ENCODE measurements at regions not wholly inside any gene's neighbourhood (a gene's known extent, or its start where the extent isn't known, plus 50 kb on each side); places are given as distances from the start of the nearest gene placed in this dataset.

DNA sequence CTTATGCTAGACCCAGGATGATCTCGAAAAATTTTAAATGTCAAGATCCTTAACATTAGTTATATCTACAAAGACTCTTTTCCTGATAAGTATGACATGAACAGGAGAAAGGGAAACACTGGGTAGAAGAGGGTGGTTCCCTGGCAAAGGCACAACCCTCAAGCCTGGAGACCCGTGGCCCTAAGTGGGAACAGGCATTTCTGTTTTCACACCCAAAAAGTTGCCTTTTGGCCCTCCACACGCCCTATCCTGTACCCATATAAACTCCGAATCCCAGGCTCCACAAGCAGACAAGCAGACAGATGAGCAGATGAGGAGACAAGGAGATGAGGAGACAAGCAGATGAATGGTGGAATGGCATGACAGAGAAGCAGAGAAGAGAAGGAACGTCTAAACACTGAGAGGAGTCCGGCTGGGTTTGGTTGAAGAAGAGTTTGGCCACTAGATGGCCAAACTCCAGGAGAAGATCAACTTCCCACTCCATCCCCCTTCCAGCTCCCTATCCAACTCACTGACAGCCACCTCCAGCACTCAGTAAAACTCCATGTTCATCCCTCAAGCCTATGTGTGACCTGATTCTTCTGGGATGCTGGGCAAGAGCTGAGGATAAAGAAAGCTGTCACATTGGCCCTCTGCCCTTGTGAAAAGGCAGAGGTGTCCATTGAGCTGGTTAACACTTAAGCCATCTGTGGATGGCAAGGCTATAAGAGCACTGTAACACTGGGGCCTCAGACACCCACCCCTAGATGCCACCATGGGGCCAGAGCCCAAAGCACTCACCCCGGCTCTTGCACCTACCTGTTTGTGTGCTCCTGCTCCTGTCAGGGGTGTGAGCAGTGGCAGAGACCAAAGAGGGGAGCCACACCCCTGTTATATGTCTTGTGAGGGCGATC lies 139.6 kb upstream of the FAM20A start:
- Mint-ChIP-seq H3K4me1 (ENCODE audit: low read depth) (no peaks in the 10 kb centered on the region), H3K4me3 (no peak overlapping the region), H3K27me3 (ENCODE audit: low read depth) (peaks cover 25% of the 10 kb centered on the region), H3K27ac (no peak overlapping the region), H3K36me3 (ENCODE audit: low read depth) (no peaks in the 10 kb centered on the region), H3K9me3 (no peaks in the 10 kb centered on the region)
- DNase-seq (ENCODE audit: low spot score): no peak

DNA sequence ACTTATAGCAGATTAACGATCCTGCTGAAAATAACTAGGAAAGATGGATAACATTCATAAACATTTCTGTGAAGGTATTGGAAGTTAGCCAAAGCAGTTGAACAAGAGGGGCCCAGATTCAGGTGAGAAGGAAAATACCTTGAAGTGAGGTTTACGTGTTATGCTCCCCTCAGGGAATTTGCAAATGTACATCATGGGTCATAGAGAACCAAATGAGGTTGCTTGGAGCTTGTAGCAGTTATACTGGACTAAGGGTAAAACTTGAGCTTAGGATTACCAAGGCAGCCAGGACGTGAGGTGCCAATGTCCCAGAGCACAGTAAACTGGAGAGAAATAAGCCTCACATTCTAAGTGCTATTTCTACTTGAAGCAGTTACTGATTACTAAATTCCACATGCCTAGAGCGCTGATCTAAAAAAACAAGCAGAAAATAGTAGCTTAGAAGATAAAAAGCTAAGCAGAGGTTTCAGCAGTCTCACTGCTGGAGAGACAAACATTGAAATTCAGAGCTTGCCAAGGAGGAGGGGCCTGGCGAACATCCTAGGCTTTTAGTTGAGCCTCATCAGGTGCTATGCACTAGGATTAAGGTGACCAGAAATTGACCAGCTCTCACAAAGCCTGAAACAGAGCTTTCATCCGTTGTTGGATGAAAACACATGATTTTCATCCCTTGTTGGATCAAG lies 136.7 kb upstream of the FAM20A start:
- no peak overlapping the region for H3K27ac Mint-ChIP-seq
- DNase-seq (ENCODE audit: low spot score): no peak
- no peaks in the 10 kb centered on the region for H3K36me3 Mint-ChIP-seq (ENCODE audit: low read depth)
- no peak overlapping the region for H3K4me3 Mint-ChIP-seq
- peaks cover 14% of the 10 kb centered on the region for H3K27me3 Mint-ChIP-seq (ENCODE audit: low read depth)
- H3K4me1 Mint-ChIP-seq (ENCODE audit: low read depth): no peaks in the 10 kb centered on the region
- H3K9me3 Mint-ChIP-seq: no peaks in the 10 kb centered on the region

DNA sequence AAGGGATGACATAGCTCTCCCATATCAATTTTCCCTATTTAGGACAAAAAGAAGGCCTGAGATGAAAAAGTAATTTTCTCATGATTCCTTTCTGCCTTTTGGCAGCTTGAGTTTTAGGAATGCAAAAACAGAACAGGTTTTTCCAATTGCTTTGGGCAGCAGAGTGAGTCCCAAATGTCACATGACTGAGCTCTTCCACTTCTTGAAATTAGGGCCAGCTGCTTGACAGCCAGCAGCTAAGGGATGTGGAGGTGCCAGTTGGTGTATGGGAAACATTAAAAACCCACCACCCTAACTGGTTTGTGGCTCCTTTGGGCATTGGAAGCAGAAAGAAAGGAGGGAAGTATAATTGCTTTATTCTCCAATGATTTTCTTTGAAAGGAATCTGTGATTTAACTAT lies 133.8 kb upstream of the FAM20A start:
- no peak overlapping the region for H3K4me3 Mint-ChIP-seq
- DNase-seq (ENCODE audit: low spot score): no peak
- H3K27me3 Mint-ChIP-seq (ENCODE audit: low read depth): peaks cover 6% of the 10 kb centered on the region
- no peaks in the 10 kb centered on the region for H3K36me3 Mint-ChIP-seq (ENCODE audit: low read depth)
- no peaks in the 10 kb centered on the region for H3K9me3 Mint-ChIP-seq
- H3K27ac Mint-ChIP-seq: no peak overlapping the region
- H3K4me1 Mint-ChIP-seq (ENCODE audit: low read depth): no peaks in the 10 kb centered on the region

DNA sequence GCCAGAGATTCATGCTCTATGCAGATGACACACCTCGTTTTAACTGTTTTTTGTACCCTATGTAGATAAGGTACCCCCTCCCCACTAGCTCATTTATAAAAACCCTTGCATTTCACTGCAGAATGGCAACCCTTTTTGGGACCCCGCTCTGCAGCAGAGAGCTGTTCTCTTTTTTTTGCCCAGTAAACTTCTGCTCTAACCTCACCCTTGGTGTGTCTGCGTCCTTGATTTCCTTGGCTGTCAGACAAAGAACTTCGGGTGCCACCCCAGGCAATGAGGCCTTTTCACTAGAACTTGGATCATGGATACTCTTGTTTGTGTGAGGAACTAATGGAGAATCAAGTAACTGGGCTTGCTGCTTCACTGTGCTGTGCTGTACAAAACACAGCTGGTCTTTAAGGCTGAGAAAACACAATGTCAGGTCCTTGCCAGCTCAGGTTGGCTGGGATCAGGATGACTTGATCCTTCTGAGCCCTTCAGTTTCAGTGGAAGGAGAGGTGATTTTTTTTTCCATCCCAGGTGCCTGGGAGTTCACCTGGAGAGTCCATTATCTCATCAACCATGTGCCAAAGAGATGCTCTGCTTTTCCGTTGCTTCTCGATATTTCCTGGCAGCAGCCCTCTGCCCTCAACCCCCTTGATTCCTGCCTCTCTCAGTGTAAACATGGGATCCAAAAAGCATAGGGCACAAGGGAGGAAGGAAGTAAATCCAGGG lies 133.2 kb upstream of the FAM20A start:
- H3K4me1 Mint-ChIP-seq (ENCODE audit: low read depth): no peaks in the 10 kb centered on the region
- H3K4me3 Mint-ChIP-seq: no peak overlapping the region
- no peak for DNase-seq (ENCODE audit: low spot score)
- H3K36me3 Mint-ChIP-seq (ENCODE audit: low read depth): no peaks in the 10 kb centered on the region
- H3K27me3 Mint-ChIP-seq (ENCODE audit: low read depth): peaks cover 6% of the 10 kb centered on the region
- H3K27ac Mint-ChIP-seq: no peak overlapping the region
- H3K9me3 Mint-ChIP-seq: no peaks in the 10 kb centered on the region

DNA sequence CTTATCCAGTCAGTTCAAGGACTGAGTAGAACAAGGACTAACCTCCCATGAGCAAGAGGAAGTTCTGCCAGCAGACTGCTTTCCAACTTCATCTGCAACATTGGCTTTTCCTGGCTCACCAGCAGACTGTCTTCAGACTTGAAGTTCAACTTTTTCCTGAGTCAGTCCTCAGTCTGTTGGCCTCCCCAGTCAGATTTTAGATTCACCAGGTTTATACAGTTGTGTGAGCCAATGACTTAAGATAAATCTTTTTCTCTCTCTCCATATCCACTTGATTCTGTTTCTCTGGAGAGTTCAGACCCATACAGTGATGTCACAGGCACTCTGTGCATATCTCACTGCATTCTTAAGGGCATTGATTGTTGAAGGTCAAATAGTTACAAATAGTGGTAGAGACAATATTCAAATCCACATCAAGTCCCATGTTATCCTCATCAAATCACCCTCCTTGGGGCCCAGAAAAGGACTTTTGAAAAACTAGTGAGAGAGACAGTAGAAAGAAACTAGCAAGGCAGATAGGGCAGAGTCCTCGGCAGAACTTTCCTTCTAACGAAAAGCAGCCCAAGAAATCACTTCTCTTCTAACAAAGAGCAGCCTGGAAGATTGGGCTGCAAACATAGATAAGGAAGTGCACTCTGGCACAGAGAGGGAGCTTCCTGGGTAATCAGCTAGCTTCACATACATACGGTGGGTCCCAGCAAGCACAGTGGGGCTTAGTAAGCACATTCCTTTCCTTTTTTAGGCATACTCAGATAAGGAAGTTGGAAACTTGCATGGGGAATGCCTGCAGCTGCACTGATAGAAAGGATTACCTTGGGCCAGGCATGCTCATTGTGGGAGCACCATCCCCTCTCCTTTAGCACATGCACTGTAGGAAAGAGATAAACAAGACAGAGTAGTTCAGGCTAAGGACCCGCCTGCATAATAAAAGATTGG lies 132.3 kb upstream of the FAM20A start:
- Mint-ChIP-seq H3K27me3 (ENCODE audit: low read depth) (peaks cover 6% of the 10 kb centered on the region), H3K27ac (no peak overlapping the region), H3K36me3 (ENCODE audit: low read depth) (no peaks in the 10 kb centered on the region), H3K9me3 (no peaks in the 10 kb centered on the region), H3K4me1 (ENCODE audit: low read depth) (no peaks in the 10 kb centered on the region), H3K4me3 (no peak overlapping the region)
- no peak for DNase-seq (ENCODE audit: low spot score)

DNA sequence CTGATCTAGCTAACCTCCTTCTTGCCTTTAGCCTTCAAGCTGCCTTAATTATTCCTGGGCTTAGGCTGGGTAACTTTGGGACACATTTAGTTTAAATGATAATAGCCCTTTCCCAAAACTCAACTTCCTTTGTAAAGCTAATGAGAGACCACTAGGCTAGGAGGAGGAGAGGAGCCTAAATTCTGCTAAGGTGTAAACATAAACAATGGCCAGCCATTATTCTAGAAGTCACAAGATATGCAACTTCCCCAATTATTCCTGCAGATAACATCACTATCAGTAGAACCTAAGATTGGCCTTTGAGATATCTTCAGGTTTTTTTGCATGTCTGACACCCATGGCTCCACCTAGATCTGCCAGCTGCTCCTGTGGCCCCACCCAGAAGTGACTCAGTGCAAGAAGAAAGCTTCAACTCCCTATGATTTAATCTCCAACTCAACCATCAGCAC lies 131.2 kb upstream of the FAM20A start:
- Mint-ChIP-seq H3K4me1 (ENCODE audit: low read depth) (no peaks in the 10 kb centered on the region), H3K9me3 (no peaks in the 10 kb centered on the region), H3K27ac (no peak overlapping the region), H3K4me3 (no peak overlapping the region), H3K27me3 (ENCODE audit: low read depth) (peaks cover 3% of the 10 kb centered on the region), H3K36me3 (ENCODE audit: low read depth) (no peaks in the 10 kb centered on the region)
- DNase-seq (ENCODE audit: low spot score): no peak

DNA sequence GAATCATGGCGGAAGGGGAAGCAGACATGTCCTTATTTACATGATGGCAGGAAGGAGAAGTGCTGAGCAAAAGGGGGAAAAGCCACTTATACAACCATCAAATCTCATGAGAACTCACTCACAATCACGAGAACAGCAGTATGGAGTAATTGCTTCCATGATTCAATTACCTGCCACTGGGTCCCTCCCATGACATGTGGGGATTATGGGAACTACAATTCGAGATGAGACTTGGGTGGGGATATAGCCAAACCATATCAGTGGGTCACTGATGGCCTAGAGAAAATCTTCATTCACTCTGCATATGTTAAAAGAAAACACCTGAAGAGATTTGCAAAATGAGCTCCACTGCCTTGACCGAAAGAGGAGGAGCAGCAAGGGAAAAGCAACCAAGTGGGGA lies 130.3 kb upstream of the FAM20A start:
- Mint-ChIP-seq H3K9me3 (no peaks in the 10 kb centered on the region), H3K4me1 (ENCODE audit: low read depth) (no peaks in the 10 kb centered on the region), H3K36me3 (ENCODE audit: low read depth) (no peaks in the 10 kb centered on the region), H3K4me3 (no peak overlapping the region), H3K27me3 (ENCODE audit: low read depth) (no peaks in the 10 kb centered on the region), H3K27ac (no peak overlapping the region)
- DNase-seq (ENCODE audit: low spot score): no peak

DNA sequence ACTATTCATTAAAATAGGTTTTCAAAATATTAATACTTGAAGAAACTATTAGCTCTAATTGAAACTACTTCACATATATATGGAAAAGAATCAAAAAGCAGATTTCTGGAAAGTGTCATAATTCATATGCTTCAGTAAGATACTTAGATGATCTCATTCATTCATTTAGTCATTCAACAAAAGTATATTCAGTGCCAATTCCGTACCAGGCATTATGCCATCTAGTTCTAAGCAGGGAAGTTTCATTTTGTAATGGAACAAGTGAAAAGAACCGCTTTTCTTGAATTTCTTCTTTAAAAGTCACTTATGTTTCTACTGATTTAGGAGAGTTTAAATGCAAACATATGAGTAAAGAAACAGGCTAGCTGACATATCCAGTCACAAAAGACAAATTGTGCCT lies 118.3 kb upstream of the FAM20A start:
- H3K36me3 Mint-ChIP-seq (ENCODE audit: low read depth): no peaks in the 10 kb centered on the region
- H3K27ac Mint-ChIP-seq: no peak overlapping the region
- H3K4me3 Mint-ChIP-seq: no peak overlapping the region
- H3K9me3 Mint-ChIP-seq: no peaks in the 10 kb centered on the region
- no peak for DNase-seq (ENCODE audit: low spot score)
- H3K4me1 Mint-ChIP-seq (ENCODE audit: low read depth): no peaks in the 10 kb centered on the region
- H3K27me3 Mint-ChIP-seq (ENCODE audit: low read depth): peaks cover 3% of the 10 kb centered on the region

DNA sequence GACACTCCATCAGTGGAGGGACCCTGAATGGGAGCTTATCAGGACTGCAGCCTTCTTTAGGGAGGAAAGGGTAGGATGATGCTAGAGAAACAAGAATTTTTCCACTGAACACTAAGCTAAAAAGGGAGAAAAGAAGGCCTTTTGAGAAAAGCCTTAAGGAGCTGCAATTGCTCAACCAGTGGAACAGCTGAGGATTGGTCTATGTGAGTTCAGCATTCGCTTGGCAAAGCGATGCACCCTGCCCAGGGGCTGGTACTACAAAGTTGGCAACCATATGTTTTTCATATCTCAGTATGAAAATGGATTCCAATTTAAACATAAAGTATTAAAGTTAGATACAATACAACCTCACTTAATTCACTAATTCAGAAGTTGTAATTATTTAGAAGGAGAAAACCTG lies 117.8 kb upstream of the FAM20A start:
- H3K27me3 Mint-ChIP-seq (ENCODE audit: low read depth): peaks cover 3% of the 10 kb centered on the region
- no peaks in the 10 kb centered on the region for H3K36me3 Mint-ChIP-seq (ENCODE audit: low read depth)
- H3K4me3 Mint-ChIP-seq: no peak overlapping the region
- no peak for DNase-seq (ENCODE audit: low spot score)
- H3K27ac Mint-ChIP-seq: no peak overlapping the region
- no peaks in the 10 kb centered on the region for H3K4me1 Mint-ChIP-seq (ENCODE audit: low read depth)
- no peaks in the 10 kb centered on the region for H3K9me3 Mint-ChIP-seq

DNA sequence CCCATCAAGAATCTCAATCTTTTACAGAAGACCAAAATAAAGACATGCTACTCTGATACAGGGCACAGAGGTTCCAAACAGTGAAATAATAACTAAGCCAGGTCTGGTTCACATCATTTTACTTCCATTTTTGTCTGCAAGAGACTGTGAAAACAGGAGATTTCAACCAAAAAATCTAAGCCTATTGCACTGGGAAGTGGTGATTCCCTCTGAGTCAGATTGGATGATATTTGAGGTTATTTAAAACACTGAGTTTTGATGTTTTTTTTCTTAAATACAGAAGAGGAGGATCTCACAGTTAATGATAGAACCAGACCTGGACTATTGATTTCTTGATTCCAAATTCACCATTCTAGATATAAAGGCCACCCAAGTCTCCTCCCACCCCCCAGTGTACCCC lies 117.3 kb upstream of the FAM20A start:
- Mint-ChIP-seq H3K27ac (no peak overlapping the region), H3K4me3 (no peak overlapping the region), H3K27me3 (ENCODE audit: low read depth) (no peaks in the 10 kb centered on the region), H3K4me1 (ENCODE audit: low read depth) (no peaks in the 10 kb centered on the region), H3K9me3 (no peaks in the 10 kb centered on the region), H3K36me3 (ENCODE audit: low read depth) (no peaks in the 10 kb centered on the region)
- DNase-seq (ENCODE audit: low spot score): no peak

DNA sequence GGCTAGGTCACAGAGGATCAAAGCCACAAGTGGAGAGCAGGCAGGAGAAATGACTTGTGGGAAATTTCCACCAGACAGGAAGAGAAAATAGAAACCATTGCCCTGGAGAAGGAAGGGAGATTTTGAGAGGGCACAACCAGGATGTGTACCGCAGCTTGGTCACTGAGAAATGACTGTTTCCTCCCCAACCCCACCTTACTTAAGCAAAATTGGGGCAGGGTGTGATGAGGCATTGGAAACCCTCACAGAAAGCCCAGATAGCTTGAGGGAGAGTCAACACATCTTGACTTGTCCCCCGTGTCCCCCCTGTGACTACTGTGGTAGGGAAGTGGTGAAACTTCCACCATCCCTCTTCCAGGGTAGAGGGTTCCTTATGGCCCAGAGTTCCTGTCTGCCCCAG lies 113.5 kb upstream of the FAM20A start:
- Mint-ChIP-seq H3K36me3 (ENCODE audit: low read depth) (no peaks in the 10 kb centered on the region), H3K9me3 (no peaks in the 10 kb centered on the region), H3K4me1 (ENCODE audit: low read depth) (no peaks in the 10 kb centered on the region), H3K27me3 (ENCODE audit: low read depth) (no peaks in the 10 kb centered on the region), H3K27ac (no peak overlapping the region), H3K4me3 (no peak overlapping the region)
- DNase-seq (ENCODE audit: low spot score): no peak

DNA sequence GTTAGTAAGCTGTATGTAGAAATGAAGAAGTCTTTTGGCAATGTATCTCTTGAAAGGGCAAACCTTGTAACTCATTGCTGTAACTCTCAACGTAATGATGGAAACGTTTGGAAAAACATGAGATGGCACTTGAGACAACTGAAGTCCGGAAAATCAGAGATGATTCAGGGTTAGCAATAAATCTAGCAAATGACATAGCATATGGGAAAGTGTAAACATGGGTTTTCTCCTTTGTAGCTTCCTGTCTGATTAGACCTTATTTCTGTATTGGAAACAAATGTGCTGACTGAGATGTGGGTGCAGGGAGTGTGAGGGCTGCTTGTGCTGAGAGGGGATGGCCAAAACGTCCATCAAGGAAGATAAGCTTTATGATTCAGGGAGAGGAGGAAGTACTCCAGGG lies 110.7 kb upstream of the FAM20A start:
- Mint-ChIP-seq H3K36me3 (ENCODE audit: low read depth) (no peaks in the 10 kb centered on the region), H3K9me3 (no peaks in the 10 kb centered on the region), H3K27me3 (ENCODE audit: low read depth) (no peaks in the 10 kb centered on the region), H3K4me3 (no peak overlapping the region), H3K4me1 (ENCODE audit: low read depth) (no peaks in the 10 kb centered on the region), H3K27ac (no peak overlapping the region)
- DNase-seq (ENCODE audit: low spot score): no peak

DNA sequence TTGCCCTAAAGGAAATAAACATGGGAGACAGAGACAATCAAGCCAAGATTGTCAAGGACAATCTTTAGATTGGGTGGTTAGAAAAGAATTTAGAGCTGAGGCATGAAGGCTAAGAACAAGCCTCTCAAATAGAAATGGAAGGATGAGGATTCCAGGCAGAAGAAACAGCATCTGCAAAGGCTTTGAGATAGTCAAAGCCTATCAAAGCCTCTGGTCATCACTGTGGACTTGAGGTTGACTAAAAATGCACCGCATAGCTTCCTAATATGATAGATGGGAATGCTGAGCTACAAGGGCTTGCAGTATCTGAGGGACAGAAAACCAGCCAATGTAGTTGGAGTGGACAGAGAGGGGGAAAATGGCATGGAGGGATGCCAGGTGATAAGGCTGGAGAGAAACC lies 109.8 kb upstream of the FAM20A start:
- Mint-ChIP-seq H3K36me3 (ENCODE audit: low read depth) (no peaks in the 10 kb centered on the region), H3K4me1 (ENCODE audit: low read depth) (no peaks in the 10 kb centered on the region), H3K27me3 (ENCODE audit: low read depth) (no peaks in the 10 kb centered on the region), H3K27ac (no peak overlapping the region), H3K4me3 (no peak overlapping the region), H3K9me3 (no peaks in the 10 kb centered on the region)
- no peak for DNase-seq (ENCODE audit: low spot score)
